ENCODE measurements at regions not wholly inside any gene's neighbourhood (a gene's known extent, or its start where the extent isn't known, plus 50 kb on each side); places are given as distances from the start of the nearest gene placed in this dataset.

GRCh38 chr4:59945716-59946115 is 1254.4 kb upstream of the ADGRL3 start:
- no peaks in the 10 kb centered on the region for H4K20me1 ChIP-seq (replicated peaks; ENCODE audit: insufficient read depth)
- no peaks in the 10 kb centered on the region for H3K36me3 ChIP-seq (ENCODE audit: insufficient read depth)
- no peak for DNase-seq (ENCODE audit: low spot score)
- H3K36me3 Mint-ChIP-seq (ENCODE audit: low read depth), result no peaks in the 10 kb centered on the region
- TF ChIP-seq ETS1 (IDR thresholded peaks at IDR 0.05) (no peak), STAT1 (IDR thresholded peaks at IDR 0.05; ENCODE audit: unreplicated experiment) (no peak), ZNF331 (CRISPR knock-in tag; IDR thresholded peaks at IDR 0.05; ENCODE audit: low read depth) (no peak), ZNF114 (CRISPR knock-in tag; IDR thresholded peaks at IDR 0.05) (no peak), CREB1 (CRISPR knock-in tag; IDR thresholded peaks at IDR 0.05; ENCODE audit: low read depth) (no peak), JUNB (IDR thresholded peaks at IDR 0.05; ENCODE audit: unreplicated experiment) (no peak), ZNF462 (CRISPR knock-in tag; IDR thresholded peaks at IDR 0.05) (no peak), EZH2 (IDR thresholded peaks at IDR 0.05; ENCODE audit: low read depth, unreplicated experiment) (no peak)
- TF ChIP-seq, protein P1, sequence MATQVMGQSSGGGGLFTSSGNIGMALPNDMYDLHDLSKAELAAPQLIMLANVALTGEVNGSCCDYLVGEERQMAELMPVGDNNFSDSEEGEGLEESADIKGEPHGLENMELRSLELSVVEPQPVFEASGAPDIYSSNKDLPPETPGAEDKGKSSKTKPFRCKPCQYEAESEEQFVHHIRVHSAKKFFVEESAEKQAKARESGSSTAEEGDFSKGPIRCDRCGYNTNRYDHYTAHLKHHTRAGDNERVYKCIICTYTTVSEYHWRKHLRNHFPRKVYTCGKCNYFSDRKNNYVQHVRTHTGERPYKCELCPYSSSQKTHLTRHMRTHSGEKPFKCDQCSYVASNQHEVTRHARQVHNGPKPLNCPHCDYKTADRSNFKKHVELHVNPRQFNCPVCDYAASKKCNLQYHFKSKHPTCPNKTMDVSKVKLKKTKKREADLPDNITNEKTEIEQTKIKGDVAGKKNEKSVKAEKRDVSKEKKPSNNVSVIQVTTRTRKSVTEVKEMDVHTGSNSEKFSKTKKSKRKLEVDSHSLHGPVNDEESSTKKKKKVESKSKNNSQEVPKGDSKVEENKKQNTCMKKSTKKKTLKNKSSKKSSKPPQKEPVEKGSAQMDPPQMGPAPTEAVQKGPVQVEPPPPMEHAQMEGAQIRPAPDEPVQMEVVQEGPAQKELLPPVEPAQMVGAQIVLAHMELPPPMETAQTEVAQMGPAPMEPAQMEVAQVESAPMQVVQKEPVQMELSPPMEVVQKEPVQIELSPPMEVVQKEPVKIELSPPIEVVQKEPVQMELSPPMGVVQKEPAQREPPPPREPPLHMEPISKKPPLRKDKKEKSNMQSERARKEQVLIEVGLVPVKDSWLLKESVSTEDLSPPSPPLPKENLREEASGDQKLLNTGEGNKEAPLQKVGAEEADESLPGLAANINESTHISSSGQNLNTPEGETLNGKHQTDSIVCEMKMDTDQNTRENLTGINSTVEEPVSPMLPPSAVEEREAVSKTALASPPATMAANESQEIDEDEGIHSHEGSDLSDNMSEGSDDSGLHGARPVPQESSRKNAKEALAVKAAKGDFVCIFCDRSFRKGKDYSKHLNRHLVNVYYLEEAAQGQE (IDR thresholded peaks at IDR 0.05; ENCODE audit: unreplicated experiment), result no peak
- no peak overlapping the region for H2AFZ ChIP-seq
- no peak overlapping the region for H3K4me3 Mint-ChIP-seq
- no peak overlapping the region for H3K4me2 ChIP-seq
- H3K27me3 Mint-ChIP-seq (ENCODE audit: insufficient read depth, low read depth, poor library complexity), result peaks cover 3% of the 10 kb centered on the region
- H3K27ac Mint-ChIP-seq, result no peak overlapping the region
- H3K9me2 ChIP-seq (ENCODE audit: insufficient read depth), result no peaks in the 10 kb centered on the region
- H3K9me3 Mint-ChIP-seq, result no peaks in the 10 kb centered on the region
- no peak overlapping the region for H3K4me3 ChIP-seq
- H3K4me1 Mint-ChIP-seq, result no peaks in the 10 kb centered on the region; the same call in 1 of the 3 replicates
- H3K4me1 ChIP-seq (ENCODE audit: insufficient read depth), result 0 out of 2 replicates have a peak, but pooled peaks cover 3% of the 10 kb centered on the region
- no peaks in the 10 kb centered on the region for H3F3A ChIP-seq (replicated peaks; ENCODE audit: low read depth)
- H3K79me2 ChIP-seq (replicated peaks; ENCODE audit: insufficient read depth), result no peaks in the 10 kb centered on the region
- no peak overlapping the region for H3K27ac ChIP-seq (ENCODE audit: low read depth)
- ATAC-seq, result no peak
- H3K27me3 ChIP-seq (ENCODE audit: insufficient read depth), result no peaks in the 10 kb centered on the region
